Activated CD4-positive, CD25-positive, alpha-beta regulatory T cell treated with anti-CD3 and anti-CD28 coated beads, Interleukin-2, amount 50 U/mL, for 16 hours (primary cell): ENCODE measurements at regions not wholly inside any gene's neighbourhood (a gene's known extent, or its start where the extent isn't known, plus 50 kb on each side); places are given as distances from the start of the nearest gene placed in this dataset.
"Not testable (repeated sequence)": the region's sequence is repeated elsewhere in the genome, so short reads cannot be mapped to it uniquely, and the experiment has no call there.

Experiments used
- DNase-seq: peaks from one replicate; pipeline ENCODE4 v3.0.0-alpha.2; 2020; ENCODE audit warnings: low read depth, low spot score

DNA sequence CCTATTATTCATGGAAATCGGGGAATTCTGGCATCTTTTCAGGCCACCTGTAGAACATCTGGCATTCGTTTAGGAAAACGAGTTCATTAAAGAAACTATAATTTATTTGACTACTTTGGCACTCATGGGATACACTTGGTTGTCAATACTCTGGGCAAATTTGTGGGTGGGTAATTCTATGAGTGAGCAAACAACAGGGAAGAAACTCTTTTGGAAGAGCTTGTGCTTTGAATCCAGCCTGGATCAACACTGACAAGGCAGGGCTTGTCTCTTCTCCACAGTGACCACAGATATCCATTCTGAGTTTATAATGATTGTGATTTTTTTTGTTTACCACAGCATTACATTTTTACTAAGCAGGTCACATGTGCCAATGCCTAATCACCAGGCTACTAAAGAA is 394.7 kb downstream of the THBS2 start:
- no peak for DNase-seq

DNA sequence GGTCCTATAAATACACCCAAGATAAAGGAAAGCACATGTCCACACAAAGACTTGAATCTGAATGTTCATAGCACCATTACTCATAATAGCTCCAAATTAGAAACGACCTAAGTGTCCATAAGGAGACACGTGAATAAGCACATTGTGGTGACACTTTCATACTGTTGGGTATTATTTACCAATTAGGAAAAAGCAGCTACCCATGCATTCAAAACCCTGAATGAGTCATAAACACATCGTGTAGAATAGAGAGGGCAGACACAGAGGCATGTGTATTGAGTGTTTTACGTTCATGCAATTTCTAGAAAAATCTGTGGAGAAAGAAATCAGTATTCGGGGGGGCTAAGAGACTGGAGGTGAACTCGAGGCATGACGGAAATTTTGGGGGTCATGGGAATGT is 396.7 kb downstream of the THBS2 start:
- DNase-seq = no peak

- DNase-seq = no peak
Measured at GRCh38 chr6:168852376-168852884, 401.2 kb downstream of the THBS2 start.

- no peak for DNase-seq
Measured at GRCh38 chr6:168851460-168852375, 401.9 kb downstream of the THBS2 start.

DNA sequence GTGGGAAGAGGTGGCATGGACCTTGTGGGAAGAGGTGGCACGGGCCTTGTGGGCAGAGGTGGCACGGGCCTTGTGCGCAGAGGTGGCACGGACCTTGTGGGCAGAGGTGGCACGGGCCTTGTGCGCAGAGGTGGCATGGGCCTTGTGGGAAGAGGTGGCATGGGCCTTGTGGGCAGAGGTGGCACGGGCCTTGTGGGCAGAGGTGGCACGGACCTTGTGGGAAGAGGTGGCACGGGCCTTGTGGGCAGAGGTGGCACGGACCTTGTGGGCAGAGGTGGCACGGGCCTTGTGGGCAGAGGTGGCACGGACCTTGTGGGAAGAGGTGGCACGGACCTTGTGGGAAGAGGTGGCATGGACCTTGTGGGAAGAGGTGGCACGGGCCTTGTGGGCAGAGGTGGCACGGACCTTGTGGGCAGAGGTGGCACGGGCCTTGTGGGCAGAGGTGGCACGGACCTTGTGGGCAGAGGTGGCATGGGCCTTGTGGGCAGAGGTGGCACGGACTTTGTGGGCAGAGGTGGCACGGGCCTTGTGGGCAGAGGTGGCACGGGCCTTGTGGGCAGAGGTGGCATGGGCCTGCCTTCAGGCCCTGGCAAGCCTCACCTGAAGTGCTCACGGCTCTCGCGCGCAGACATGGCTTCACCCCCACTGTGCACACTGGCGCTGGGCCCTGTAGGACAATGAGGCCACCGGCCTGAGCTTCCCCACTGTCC is 403.5 kb downstream of the THBS2 start:
- not testable (repeated sequence) for DNase-seq

GRCh38 chr6:168849459-168849858 is 404.2 kb downstream of the THBS2 start:
- no peak for DNase-seq

GRCh38 chr6:168848797-168849196 is 404.8 kb downstream of the THBS2 start:
- no peak for DNase-seq

- DNase-seq = no peak
Measured at GRCh38 chr6:168844821-168845609, 404.0 kb downstream of the SMOC2 start.

GRCh38 chr6:168842632-168843212 is 401.7 kb downstream of the SMOC2 start:
- DNase-seq = not testable (repeated sequence)

DNA sequence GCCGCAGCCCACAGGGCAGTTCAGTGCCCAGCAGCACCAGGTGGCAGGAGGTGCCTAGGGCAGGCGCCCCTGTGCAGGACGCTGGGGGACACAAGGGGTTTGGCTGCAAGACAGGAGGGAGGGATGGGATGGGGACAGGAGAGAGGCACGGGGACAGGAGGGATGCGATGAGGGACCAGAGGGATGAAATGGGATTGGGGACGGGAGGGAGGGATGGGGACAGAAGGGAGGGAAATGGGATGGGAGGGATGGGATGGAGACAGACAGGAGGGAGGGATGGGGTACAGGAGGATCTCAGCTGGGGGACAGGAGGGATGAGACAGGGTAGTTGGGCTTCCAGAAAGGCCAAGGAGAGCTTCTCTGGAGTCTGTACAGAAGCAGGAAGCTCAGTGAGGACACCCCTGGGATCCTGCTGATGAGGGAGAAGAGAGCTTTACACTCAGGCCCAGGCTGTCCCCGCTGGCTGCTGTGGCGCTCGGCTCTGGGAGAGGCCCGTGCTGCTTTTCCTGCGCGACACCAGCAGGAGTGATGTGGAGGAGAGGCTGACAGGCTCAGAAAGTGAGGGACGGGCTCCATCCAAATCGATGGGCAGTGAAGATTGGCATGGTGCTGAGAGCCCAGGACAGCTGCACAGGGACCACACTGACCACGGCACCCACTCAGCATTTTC is 400.8 kb downstream of the SMOC2 start:
- no peak for DNase-seq

- DNase-seq = not testable (repeated sequence)
Measured at GRCh38 chr6:168840932-168841331, 399.9 kb downstream of the SMOC2 start.

DNA sequence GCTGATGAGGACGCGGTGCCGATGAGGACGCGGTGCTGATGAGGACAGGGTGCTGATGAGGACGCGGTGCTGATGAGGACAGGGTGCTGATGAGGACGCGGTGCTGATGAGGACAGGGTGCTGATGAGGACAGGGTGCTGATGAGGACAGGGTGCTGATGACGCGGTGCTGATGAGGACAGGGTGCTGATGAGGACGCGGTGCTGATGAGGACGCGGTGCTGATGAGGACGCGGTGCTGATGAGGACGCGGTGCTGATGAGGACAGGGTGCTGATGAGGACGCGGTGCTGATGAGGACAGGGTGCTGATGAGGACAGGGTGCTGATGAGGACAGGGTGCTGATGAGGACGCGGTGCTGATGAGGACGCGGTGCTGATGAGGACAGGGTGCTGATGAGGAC is 399.3 kb downstream of the SMOC2 start:
- DNase-seq = not testable (repeated sequence)

DNA sequence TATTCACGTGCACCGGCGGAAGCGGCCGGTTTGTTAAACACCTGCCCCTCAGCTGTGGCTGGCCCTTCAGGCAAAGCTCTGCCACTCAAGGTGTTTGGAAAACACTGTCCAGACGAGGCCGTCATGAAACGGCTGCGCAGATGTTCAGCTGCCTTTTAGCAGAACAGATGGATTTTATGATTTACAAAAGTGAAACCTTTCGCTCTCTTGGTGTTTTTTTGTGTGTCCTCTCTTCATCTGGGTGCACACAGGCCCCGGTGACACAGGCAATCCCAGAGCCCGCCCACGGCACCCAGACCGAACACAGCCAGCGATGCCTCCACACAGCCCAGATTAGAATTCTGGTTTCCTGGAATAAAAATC is 397.0 kb downstream of the SMOC2 start:
- DNase-seq = no peak

- no peak for DNase-seq
Measured at GRCh38 chr6:168837254-168838036, 396.5 kb downstream of the SMOC2 start.

- no peak for DNase-seq
Measured at GRCh38 chr6:168835991-168836390, 395.0 kb downstream of the SMOC2 start.

- no peak for DNase-seq
Measured at GRCh38 chr6:168834801-168835200, 393.8 kb downstream of the SMOC2 start.

GRCh38 chr6:168834042-168834587 is 393.1 kb downstream of the SMOC2 start:
- DNase-seq = no peak

DNA sequence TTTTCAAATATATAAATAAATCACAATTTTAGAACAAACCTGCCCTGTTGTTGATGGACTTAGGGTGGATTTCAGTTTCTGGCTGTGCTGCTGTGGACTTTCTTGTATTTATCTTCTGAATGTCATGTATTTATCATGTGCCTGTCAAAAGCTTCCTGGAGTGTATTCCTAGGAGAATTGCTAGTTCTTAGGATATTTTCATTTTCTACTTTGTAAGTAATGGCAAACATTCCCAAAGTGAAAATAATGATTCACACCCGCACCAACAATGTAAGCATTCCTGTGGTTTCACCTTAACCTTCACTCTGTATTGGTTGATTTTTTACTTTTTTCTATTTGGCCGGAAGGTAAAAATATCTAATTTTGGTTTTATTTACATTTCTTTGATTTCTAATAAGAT is 387.8 kb downstream of the SMOC2 start:
- no peak for DNase-seq

- DNase-seq = no peak
Measured at GRCh38 chr6:168828035-168828434, 387.1 kb downstream of the SMOC2 start.

- DNase-seq = no peak
Measured at GRCh38 chr6:168827586-168827871, 386.5 kb downstream of the SMOC2 start.
